ENCODE measurements at regions not wholly inside any gene's neighbourhood (a gene's known extent, or its start where the extent isn't known, plus 50 kb on each side); places are given as distances from the start of the nearest gene placed in this dataset.
"Not testable (repeated sequence)": the region's sequence is repeated elsewhere in the genome, so short reads cannot be mapped to it uniquely, and the experiment has no call there.

DNA sequence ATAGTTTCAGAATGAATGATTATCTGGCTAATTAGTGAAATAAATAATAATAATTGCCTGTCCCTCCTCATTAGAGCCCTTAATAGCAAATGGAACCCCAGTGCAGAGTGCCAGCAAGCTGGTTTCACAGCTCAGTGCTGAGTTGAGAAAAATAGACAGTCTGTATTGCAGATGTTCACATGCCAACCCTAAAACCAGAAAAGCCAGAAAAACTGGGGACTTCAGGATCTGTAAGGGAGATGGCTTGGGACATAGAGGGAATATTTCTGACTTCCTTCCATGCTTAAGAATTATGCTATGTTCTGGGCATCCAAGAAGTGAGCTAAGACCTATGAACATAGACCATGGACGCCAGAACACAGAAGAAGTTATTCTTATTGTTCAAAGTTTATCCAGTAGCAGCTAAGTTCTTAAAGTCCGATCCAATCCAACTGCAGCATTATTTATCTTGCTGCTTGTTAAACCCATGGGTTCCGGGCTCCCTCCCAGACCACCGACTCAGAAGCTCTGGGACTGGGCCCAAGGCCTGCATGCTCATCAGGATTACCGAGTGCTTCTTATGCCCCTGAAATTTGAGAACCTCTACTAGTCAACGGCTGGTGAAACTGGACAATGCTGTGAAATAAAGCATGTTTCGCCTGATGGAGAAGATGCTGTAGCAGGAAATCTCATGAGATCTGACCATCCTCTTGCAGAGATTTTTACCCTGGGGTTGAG, 158.3 kb downstream of the FOXB1 start:
- Mint-ChIP-seq H3K27me3 (peaks cover 40% of the 10 kb centered on the region), H3K36me3 (ENCODE audit: insufficient read depth) (no peaks in the 10 kb centered on the region), H3K9me3 (no peaks in the 10 kb centered on the region), H3K4me3 (no peak overlapping the region), H3K4me1 (no peaks in the 10 kb centered on the region), H3K27ac (ENCODE audit: low read depth) (no peak overlapping the region)
- no peak for DNase-seq (ENCODE audit: low spot score in 2 of 2)
- no peak for ATAC-seq (replicated peaks; ENCODE audit: extremely low read depth, poor library complexity, severe bottlenecking)

DNA sequence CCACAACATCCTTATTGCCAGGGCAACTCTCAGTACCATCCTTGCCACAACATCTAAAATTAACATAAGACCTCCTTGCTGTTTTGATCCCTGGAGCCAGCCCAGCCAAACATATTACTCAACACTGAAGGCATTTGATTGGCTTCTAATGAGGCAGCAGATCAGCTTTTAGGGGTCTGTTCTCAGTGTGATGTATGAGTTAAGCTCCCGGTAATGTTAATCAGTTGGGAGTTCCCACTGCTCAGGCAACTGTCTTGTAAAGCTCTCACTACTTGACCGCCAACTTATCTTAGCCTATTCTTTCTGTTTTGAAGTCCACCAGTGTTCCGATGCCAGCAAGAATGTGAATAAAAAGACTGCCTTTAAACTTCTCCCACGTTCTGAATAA, 158.9 kb downstream of the FOXB1 start:
- Mint-ChIP-seq H3K4me3 (no peak overlapping the region), H3K9me3 (no peaks in the 10 kb centered on the region), H3K27me3 (peaks cover 40% of the 10 kb centered on the region), H3K27ac (ENCODE audit: low read depth) (no peak overlapping the region), H3K4me1 (no peaks in the 10 kb centered on the region), H3K36me3 (ENCODE audit: insufficient read depth) (no peaks in the 10 kb centered on the region)
- DNase-seq (ENCODE audit: low spot score in 2 of 2) (no peak), ATAC-seq (replicated peaks; ENCODE audit: extremely low read depth, poor library complexity, severe bottlenecking) (no peak)

DNA sequence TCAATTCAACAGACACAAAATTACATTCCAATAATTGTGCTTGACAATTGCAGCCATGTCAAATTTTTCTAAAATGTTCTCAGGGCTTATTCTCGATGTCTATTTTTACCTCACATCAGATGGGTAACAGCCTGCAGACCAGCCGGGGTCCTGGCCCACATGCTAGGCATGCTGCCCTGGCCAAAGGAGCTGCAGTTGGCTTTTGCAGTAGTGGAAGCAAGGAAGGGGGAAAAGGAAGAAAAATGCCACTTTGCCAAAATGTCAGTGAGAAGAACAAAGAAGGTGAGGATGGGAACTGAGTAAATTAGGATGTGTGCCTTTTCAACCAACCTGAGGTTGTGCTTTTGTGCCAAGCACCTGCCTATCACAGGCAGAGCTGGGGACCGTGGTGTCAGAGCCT, 161.0 kb downstream of the FOXB1 start:
- H3K4me1 Mint-ChIP-seq, result no peaks in the 10 kb centered on the region
- no peak overlapping the region for H3K27ac Mint-ChIP-seq (ENCODE audit: low read depth)
- H3K27me3 Mint-ChIP-seq, result peaks cover 40% of the 10 kb centered on the region
- H3K4me3 Mint-ChIP-seq, result no peak overlapping the region
- ATAC-seq (replicated peaks; ENCODE audit: extremely low read depth, poor library complexity, severe bottlenecking), result no peak
- DNase-seq (ENCODE audit: low spot score in 2 of 2), result no peak
- H3K9me3 Mint-ChIP-seq, result no peaks in the 10 kb centered on the region
- no peaks in the 10 kb centered on the region for H3K36me3 Mint-ChIP-seq (ENCODE audit: insufficient read depth)

DNA sequence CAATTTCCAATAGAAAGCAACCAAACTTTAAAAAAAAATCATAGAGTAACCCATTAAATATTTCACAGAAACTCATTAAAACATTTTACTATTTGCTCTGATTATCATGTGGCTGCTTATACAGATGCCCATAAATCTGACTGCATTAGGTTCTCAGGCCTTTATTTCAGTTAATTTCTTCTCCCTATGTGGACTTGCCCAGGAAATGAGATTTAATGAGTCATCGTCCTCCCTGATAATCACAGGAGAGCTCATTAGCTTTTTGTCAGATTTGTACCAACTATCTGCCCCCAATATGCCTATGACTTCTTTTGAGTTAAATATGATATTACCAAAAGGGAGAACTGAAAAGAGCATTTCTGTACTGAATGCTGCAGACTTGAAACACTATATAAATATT, 168.0 kb downstream of the FOXB1 start:
- H3K4me3 Mint-ChIP-seq, result no peak overlapping the region
- H3K36me3 Mint-ChIP-seq (ENCODE audit: insufficient read depth), result no peaks in the 10 kb centered on the region
- no peaks in the 10 kb centered on the region for H3K4me1 Mint-ChIP-seq
- DNase-seq (ENCODE audit: low spot score in 2 of 2) (no peak), ATAC-seq (replicated peaks; ENCODE audit: extremely low read depth, poor library complexity, severe bottlenecking) (no peak)
- no peak overlapping the region for H3K27ac Mint-ChIP-seq (ENCODE audit: low read depth)
- H3K27me3 Mint-ChIP-seq, result peaks cover 8% of the 10 kb centered on the region
- no peaks in the 10 kb centered on the region for H3K9me3 Mint-ChIP-seq

DNA sequence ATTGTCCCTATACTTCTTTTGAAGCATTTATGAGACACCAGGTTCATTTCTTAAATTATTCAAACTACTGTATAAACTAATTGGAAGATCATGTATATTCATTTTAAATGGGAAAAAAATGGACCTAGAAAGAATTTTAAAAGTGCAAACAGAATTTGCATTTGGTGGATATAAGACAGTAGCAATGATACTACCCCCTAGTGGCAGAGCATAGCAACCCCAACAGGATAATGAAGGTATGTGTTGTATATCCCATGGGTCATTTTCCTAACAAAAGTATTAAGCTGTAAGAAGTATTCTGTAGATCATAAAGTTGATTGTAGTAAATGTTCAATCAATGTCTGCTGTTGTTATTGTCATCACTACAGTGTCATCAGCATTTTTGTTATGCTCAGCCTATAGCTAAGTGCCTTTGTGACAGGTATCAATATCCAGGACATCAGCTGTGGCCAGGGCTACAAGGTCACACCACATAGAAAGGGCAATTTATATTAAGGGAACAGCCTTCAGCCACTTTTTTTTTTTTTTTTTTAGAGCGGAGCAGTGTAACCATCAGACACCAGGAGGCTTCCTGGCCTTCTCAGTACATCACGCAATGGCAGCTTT, 175.8 kb downstream of the FOXB1 start:
- no peak for DNase-seq (ENCODE audit: low spot score in 2 of 2)
- ATAC-seq (replicated peaks; ENCODE audit: extremely low read depth, poor library complexity, severe bottlenecking), result no peak
- H3K27ac Mint-ChIP-seq (ENCODE audit: low read depth), result no peak overlapping the region
- no peaks in the 10 kb centered on the region for H3K9me3 Mint-ChIP-seq
- no peak overlapping the region for H3K4me3 Mint-ChIP-seq
- peaks cover 70% of the 10 kb centered on the region for H3K27me3 Mint-ChIP-seq
- H3K36me3 Mint-ChIP-seq (ENCODE audit: insufficient read depth), result peaks cover under 1% of the 10 kb centered on the region
- H3K4me1 Mint-ChIP-seq, result no peaks in the 10 kb centered on the region

DNA sequence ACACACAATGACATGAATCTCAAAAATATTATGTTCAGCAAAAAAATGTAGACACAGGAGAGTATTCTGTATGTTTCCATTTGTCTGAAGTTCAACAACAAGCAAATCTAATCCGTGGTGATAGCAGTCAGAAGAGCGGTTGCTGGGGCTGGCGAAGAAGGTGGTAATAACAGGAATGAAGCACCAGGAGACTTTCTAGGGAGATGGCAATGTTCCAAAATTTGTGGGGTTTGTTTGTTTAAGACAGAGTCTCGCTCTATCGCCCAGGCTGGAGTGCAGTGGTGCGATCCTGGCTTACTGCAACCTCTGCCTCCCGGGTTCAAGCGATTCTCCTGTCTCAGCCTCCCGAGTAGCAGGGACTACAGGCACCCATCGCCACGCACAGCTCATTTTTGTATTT, 177.8 kb downstream of the FOXB1 start:
- DNase-seq (ENCODE audit: low spot score in 2 of 2); H3K4me3 Mint-ChIP-seq; H3K27ac Mint-ChIP-seq (ENCODE audit: low read depth); H3K4me1 Mint-ChIP-seq; ATAC-seq (replicated peaks; ENCODE audit: extremely low read depth, poor library complexity, severe bottlenecking); H3K36me3 Mint-ChIP-seq (ENCODE audit: insufficient read depth); H3K9me3 Mint-ChIP-seq: not testable (repeated sequence)
- H3K27me3 Mint-ChIP-seq, result peaks cover 81% of the 10 kb centered on the region

DNA sequence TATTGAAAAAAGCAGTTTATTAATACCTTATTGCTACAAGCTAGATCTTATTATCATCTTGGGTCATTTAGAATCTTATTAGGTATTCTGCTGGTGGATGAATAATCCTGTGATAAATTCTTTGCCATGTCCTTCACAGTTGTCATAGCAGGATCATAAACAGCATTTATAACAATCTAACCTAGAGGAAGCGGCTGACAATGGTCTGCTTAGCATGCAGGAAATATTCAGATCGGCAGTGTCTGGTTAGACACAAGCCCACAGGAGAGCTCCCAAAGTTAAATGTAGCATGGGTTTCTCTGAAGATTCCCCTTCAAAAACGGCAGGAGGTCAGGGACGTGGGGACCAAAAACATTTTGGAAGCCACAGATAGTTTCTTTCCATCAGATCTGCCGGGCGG, 179.3 kb downstream of the FOXB1 start:
- no peak for DNase-seq (ENCODE audit: low spot score in 2 of 2)

DNA sequence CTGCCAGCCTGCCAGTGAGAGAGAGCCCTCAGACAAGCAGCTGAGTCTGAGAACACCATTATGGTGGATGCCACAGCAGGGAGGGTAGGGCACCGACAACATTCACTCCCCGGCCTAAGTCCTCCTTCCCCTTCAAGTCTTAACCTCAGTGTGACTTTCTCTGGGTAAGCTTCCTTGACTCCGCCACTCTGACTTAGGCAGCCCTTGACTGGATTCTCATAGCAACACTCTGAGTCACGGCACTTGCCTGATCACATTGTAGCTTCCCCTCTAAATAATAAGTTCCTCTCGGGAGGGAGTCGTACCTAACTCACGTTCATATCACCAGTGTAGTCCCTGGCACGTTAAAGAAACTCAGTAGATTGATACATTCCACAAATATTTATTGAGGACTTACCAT, 180.5 kb downstream of the FOXB1 start:
- Mint-ChIP-seq H3K27ac (ENCODE audit: low read depth) (no peak overlapping the region), H3K9me3 (no peaks in the 10 kb centered on the region), H3K27me3 (peaks cover 80% of the 10 kb centered on the region), H3K4me1 (no peaks in the 10 kb centered on the region), H3K4me3 (no peak overlapping the region), H3K36me3 (ENCODE audit: insufficient read depth) (peaks cover 3% of the 10 kb centered on the region)
- ATAC-seq (replicated peaks; ENCODE audit: extremely low read depth, poor library complexity, severe bottlenecking) (no peak), DNase-seq (ENCODE audit: low spot score in 2 of 2) (no peak)

More for the DNA sequence above, 179.3 kb downstream of the FOXB1 start:
- H3K27me3 Mint-ChIP-seq, result peaks cover 80% of the 10 kb centered on the region
- no peak overlapping the region for H3K27ac Mint-ChIP-seq (ENCODE audit: low read depth)
- peaks cover 3% of the 10 kb centered on the region for H3K36me3 Mint-ChIP-seq (ENCODE audit: insufficient read depth)
- no peaks in the 10 kb centered on the region for H3K9me3 Mint-ChIP-seq
- no peak overlapping the region for H3K4me3 Mint-ChIP-seq
- no peak for ATAC-seq (replicated peaks; ENCODE audit: extremely low read depth, poor library complexity, severe bottlenecking)
- no peaks in the 10 kb centered on the region for H3K4me1 Mint-ChIP-seq

DNA sequence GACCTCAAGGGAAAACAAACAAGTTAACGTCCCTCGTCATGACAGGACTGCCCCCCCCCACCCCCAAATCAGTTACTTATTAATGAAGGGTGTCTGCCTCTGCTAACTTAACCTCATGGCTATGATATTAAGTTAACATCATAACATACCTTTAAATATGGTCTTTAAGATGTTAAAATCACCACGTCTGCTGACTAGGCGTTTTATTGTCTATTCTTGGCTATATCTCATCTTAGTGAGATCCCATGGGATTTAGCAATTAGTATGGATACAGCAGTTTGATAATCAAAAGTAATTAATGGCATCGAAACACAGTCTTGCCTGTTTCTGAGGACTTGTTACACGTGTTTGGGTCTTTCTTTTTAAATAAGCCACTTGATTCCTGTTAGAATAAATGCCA, 186.9 kb downstream of the FOXB1 start:
- Mint-ChIP-seq H3K9me3 (no peaks in the 10 kb centered on the region), H3K36me3 (ENCODE audit: insufficient read depth) (no peaks in the 10 kb centered on the region), H3K27ac (ENCODE audit: low read depth) (no peak overlapping the region), H3K4me1 (no peaks in the 10 kb centered on the region), H3K4me3 (no peak overlapping the region), H3K27me3 (peaks cover 60% of the 10 kb centered on the region)
- DNase-seq (ENCODE audit: low spot score in 2 of 2) (no peak), ATAC-seq (replicated peaks; ENCODE audit: extremely low read depth, poor library complexity, severe bottlenecking) (no peak)

DNA sequence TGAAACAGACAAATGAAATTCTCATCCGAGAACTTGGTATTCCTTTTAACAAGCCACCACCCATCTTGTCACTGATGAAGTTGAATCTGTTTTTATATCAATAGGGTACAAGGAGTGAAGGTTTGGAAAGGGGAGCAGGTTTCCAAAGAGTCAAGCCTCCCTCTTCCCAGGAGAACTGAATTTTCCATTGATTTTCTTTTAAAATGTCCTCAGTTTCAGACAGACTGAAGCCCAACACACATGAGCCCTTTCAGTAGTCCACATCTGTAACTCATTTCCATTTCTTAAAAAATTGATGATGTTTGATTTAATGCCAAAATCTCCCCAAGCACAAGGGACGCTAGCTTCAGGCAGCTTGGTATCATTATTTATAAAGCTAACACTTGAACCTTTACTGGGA, 187.7 kb downstream of the FOXB1 start:
- H3K27me3 Mint-ChIP-seq, result peaks cover 62% of the 10 kb centered on the region
- DNase-seq (ENCODE audit: low spot score in 2 of 2), result no peak
- H3K9me3 Mint-ChIP-seq, result no peaks in the 10 kb centered on the region
- H3K36me3 Mint-ChIP-seq (ENCODE audit: insufficient read depth), result no peaks in the 10 kb centered on the region
- H3K27ac Mint-ChIP-seq (ENCODE audit: low read depth), result no peak overlapping the region
- H3K4me1 Mint-ChIP-seq, result no peaks in the 10 kb centered on the region
- H3K4me3 Mint-ChIP-seq, result no peak overlapping the region
- ATAC-seq (replicated peaks; ENCODE audit: extremely low read depth, poor library complexity, severe bottlenecking), result no peak

DNA sequence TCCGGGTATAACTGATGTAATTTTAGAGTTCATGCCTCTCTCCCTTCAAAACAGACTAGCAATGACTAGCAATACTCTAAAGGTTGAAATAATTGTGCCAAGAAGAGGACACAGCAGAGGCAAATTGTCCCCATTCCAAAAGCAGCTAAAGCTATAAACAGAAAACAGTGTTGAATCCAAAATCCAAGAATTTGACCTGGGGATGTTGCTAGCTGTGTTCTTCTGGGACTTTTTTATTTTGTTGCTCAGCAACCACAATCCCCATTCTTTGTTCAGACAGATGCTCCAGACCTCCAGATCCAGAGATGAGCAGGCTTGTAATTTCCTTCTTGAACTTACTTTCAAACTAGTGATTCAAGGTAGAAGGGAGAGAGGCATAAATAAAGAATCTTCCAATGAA, 191.5 kb downstream of the FOXB1 start:
- no peak overlapping the region for H3K4me3 Mint-ChIP-seq
- peaks cover 2% of the 10 kb centered on the region for H3K36me3 Mint-ChIP-seq (ENCODE audit: insufficient read depth)
- no peaks in the 10 kb centered on the region for H3K4me1 Mint-ChIP-seq
- ATAC-seq (replicated peaks; ENCODE audit: extremely low read depth, poor library complexity, severe bottlenecking) (no peak), DNase-seq (ENCODE audit: low spot score in 2 of 2) (no peak)
- no peak overlapping the region for H3K27ac Mint-ChIP-seq (ENCODE audit: low read depth)
- H3K9me3 Mint-ChIP-seq, result no peaks in the 10 kb centered on the region
- H3K27me3 Mint-ChIP-seq, result peaks cover 70% of the 10 kb centered on the region

DNA sequence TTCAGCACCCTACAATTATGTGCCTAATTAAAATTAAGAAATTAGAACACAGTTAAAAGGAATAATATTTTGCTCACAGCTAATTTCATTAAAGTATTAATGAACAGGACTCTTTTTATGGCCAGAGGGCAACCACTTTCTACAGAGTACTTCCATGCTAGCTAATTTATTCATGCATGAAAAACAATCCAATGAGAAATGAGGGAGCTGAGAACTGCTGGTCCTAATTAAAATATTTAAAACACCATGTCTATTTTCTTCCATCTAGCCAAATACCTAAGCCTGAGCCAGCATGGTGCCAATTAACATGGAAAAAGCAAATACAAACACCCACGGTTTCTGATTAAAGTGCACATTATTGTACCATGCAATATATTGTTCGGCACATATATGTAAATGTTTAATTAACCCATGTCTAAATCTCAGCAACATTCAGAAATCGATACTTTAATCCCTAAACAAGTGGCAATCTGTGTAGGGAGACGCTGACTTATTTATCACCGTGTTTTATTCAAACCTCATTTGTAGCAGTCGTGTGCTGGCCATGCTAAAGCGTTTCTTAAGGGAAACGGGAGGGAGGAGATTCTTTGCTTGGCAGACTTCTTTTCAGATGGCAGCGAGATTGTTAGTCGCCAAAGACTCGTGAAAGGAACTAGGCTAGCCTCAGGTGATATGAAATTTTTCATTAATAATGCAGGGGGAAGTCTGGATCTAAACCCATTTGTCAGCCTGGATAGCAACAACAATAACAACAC, 193.5 kb downstream of the ANXA2 start:
- no peak for DNase-seq (ENCODE audit: low spot score in 2 of 2)
- H3K36me3 Mint-ChIP-seq (ENCODE audit: insufficient read depth), result peaks cover 1% of the 10 kb centered on the region
- no peak for ATAC-seq (replicated peaks; ENCODE audit: extremely low read depth, poor library complexity, severe bottlenecking)
- H3K27me3 Mint-ChIP-seq, result peaks cover 89% of the 10 kb centered on the region
- H3K4me1 Mint-ChIP-seq, result no peaks in the 10 kb centered on the region
- no peaks in the 10 kb centered on the region for H3K9me3 Mint-ChIP-seq
- no peak overlapping the region for H3K4me3 Mint-ChIP-seq
- no peak overlapping the region for H3K27ac Mint-ChIP-seq (ENCODE audit: low read depth)

DNA sequence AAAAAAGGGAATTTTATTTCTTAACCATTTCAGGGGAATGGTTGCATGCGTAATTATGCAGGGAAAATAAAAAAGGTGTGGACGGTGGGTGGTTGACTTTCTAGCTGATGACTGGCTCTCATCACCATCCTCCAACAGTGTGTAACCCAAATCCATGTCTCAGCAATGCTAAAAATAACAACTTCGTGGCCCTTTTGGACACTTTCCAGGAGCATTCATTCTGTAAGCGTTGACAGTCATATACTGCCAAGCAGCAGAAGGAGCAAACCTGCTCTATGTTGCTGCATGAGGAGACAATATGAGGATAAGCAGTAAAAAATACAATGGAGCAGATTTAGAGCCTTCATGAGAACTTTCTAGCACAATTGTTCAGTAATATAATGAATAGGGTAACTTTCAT, 189.1 kb downstream of the ANXA2 start:
- Mint-ChIP-seq H3K4me1 (no peaks in the 10 kb centered on the region), H3K4me3 (no peak overlapping the region), H3K36me3 (ENCODE audit: insufficient read depth) (peaks cover 1% of the 10 kb centered on the region), H3K9me3 (no peaks in the 10 kb centered on the region), H3K27ac (ENCODE audit: low read depth) (no peak overlapping the region), H3K27me3 (peaks cover 90% of the 10 kb centered on the region)
- no peak for DNase-seq (ENCODE audit: low spot score in 2 of 2)
- ATAC-seq (replicated peaks; ENCODE audit: extremely low read depth, poor library complexity, severe bottlenecking), result no peak
